Endothelial cell of umbilical vein (primary cell): ENCODE measurements at regions not wholly inside any gene's neighbourhood (a gene's known extent, or its start where the extent isn't known, plus 50 kb on each side); places are given as distances from the start of the nearest gene placed in this dataset.

Source experiments
- BruUV-seq: library from RNA; stranded (reverse); fragments of 400-500 nt; replicated peaks from 2 replicates; lab custom pipeline; 2021; lab: Mats Ljungman, UMichigan
- CTCF ChIA-PET: fragments of 300-600, 350-600 bp; sonication (Branson Sonifier 250); formaldehyde crosslinking; loops from one replicate; lab custom pipeline; 2021; ENCODE audit warnings: antibody characterized with exemption, inconsistent platforms; lab: Charles Lee
- POLR2A ChIA-PET: fragments of 300-600, 350-600 bp; sonication (Branson Sonifier 250); formaldehyde crosslinking; loops from one replicate; lab custom pipeline; 2021; ENCODE audit warnings: antibody characterized with exemption, inconsistent platforms; lab: Charles Lee
- DNase-seq: peaks from one replicate; pipeline ENCODE4 v3.0.0-alpha.2; 2011; ENCODE audit warnings: low read depth, low spot score
- FAIRE-seq: peaks from 2 replicates; lab custom pipeline; 2011; peaks lifted over from hg19 to GRCh38; lab: Jason Lieb, UNC
- H2AFZ ChIP-seq: 2 replicates; pipeline ENCODE4 v1.6.0; 2012; ENCODE audit warnings: low read depth, low read length, control low read depth, inconsistent platforms
- H3K27ac ChIP-seq: 2 replicates; pipeline ENCODE4 v1.5.1; 2011; ENCODE audit warnings: low read depth, mild to moderate bottlenecking, control low read depth, low read length, moderate library complexity; ENCODE audit not compliant: insufficient read depth
- H3K27me3 ChIP-seq, 2 experiments: 2 replicates each; pipeline versions ENCODE4 v1.6.0 to v1.6.1; 2011; ENCODE audit warnings: low read length in 2 of 2, mixed read lengths in 1 of 2; ENCODE audit not compliant: control insufficient read depth in 2 of 2, insufficient read depth in 2 of 2
- H3K36me3 ChIP-seq, 2 experiments: 2 replicates in 1 of 2; 3 replicates in 1 of 2; pipeline ENCODE4 v1.5.1; 2011; ENCODE audit warnings: low read length in 2 of 2, mild to moderate bottlenecking in 1 of 2, moderate library complexity in 1 of 2; ENCODE audit not compliant: control insufficient read depth in 2 of 2, insufficient read depth in 2 of 2; ENCODE audit errors: extremely low read depth in 1 of 2
- H3K4me1 ChIP-seq: 3 replicates; pipeline ENCODE4 v1.5.1; 2011; ENCODE audit warnings: mild to moderate bottlenecking, low read length; ENCODE audit not compliant: control insufficient read depth, insufficient read depth; ENCODE audit errors: extremely low read depth
- H3K4me2 ChIP-seq: 2 replicates; pipeline ENCODE4 v1.6.1; 2011; ENCODE audit warnings: low read length, control low read depth, mixed read lengths; ENCODE audit not compliant: insufficient read depth
- H3K4me3 ChIP-seq, 3 experiments: fragments of 200-600 bp in 1 of 3; sonication (generic), shearing (Covaris generic) in 1 of 3; replicated peaks in 1 of 3; 2 replicates each; pipeline ENCODE4 v1.5.1; 2011 to 2016; ENCODE audit warnings: control low read depth in 3 of 3, low read length in 3 of 3, mild to moderate bottlenecking in 2 of 3, inconsistent platforms in 1 of 3, low read depth in 1 of 3, moderate library complexity in 1 of 3; ENCODE audit not compliant: insufficient read depth in 1 of 3
- H3K79me2 ChIP-seq: 2 replicates; pipeline ENCODE4 v1.6.0; 2012; ENCODE audit warnings: low read length, inconsistent platforms; ENCODE audit not compliant: control insufficient read depth, insufficient read depth
- H3K9ac ChIP-seq: replicated peaks from 2 replicates; pipeline ENCODE3; 2011; ENCODE audit warnings: low read length, control low read depth; ENCODE audit not compliant: insufficient read depth; ENCODE audit errors: extremely low read depth
- H3K9me1 ChIP-seq: replicated peaks from 3 replicates; pipeline ENCODE4 v1.6.0; 2011; ENCODE audit warnings: mild to moderate bottlenecking, low read length; ENCODE audit not compliant: control insufficient read depth, insufficient read depth; ENCODE audit errors: extremely low read depth
- H3K9me3 ChIP-seq: replicated peaks from 2 replicates; pipeline ENCODE4 v1.5.1; 2012; ENCODE audit warnings: low read length, inconsistent platforms; ENCODE audit not compliant: control insufficient read depth, insufficient read depth
- H4K20me1 ChIP-seq: replicated peaks from 2 replicates; pipeline ENCODE3; 2011; ENCODE audit warnings: mild to moderate bottlenecking, low read length; ENCODE audit not compliant: control insufficient read depth, insufficient read depth; ENCODE audit errors: extremely low read depth
- CTCF ChIP-seq, 2 donors: IDR thresholded peaks; 1 replicate in 1 of 2; 2 replicates in 1 of 2; pipeline ENCODE4 v1.5.1; 2011; ENCODE audit warnings: low read length in 2 of 2, mild to moderate bottlenecking in 2 of 2, moderate library complexity in 2 of 2, control low read depth in 1 of 2, inconsistent platforms in 1 of 2, low read depth in 1 of 2; ENCODE audit not compliant: insufficient read depth in 1 of 2; ENCODE audit errors: extremely low read depth in 1 of 2
- EZH2 ChIP-seq: IDR thresholded peaks from 2 replicates; pipeline ENCODE4 v1.6.1; 2012; ENCODE audit warnings: borderline replicate concordance, low read depth, mild to moderate bottlenecking, moderate library complexity, low read length, inconsistent platforms; ENCODE audit not compliant: severe bottlenecking
- FOS ChIP-seq: IDR thresholded peaks from 2 replicates; pipeline ENCODE4 v1.6.1; 2011; ENCODE audit warnings: mild to moderate bottlenecking, low read length, moderate library complexity, borderline replicate concordance; ENCODE audit not compliant: insufficient read depth
- GATA2 ChIP-seq: IDR thresholded peaks from 2 replicates; pipeline ENCODE4 v1.7.0; 2011; ENCODE audit warnings: low read depth, mild to moderate bottlenecking, moderate library complexity, mixed read lengths, low read length; ENCODE audit not compliant: insufficient read length, insufficient read depth
- JUN ChIP-seq: IDR thresholded peaks from 2 replicates; pipeline ENCODE4 v1.6.1; 2011; ENCODE audit warnings: borderline replicate concordance, low read depth; ENCODE audit not compliant: insufficient read length, insufficient read depth
- MAX ChIP-seq: IDR thresholded peaks from 2 replicates; pipeline ENCODE4 v1.6.1; 2011; ENCODE audit not compliant: insufficient read depth, insufficient read length
- MYC ChIP-seq: IDR thresholded peaks from one replicate; pipeline ENCODE4 v1.6.1; 2011; ENCODE audit warnings: mild to moderate bottlenecking, low read depth, low read length
- POLR2A ChIP-seq: IDR thresholded peaks from 2 replicates; pipeline ENCODE4 v1.6.1; 2012; ENCODE audit warnings: low read depth, mild to moderate bottlenecking, control low read depth, low read length
- POLR2AphosphoS5 ChIP-seq: IDR thresholded peaks from 2 replicates; pipeline ENCODE4 v1.6.1; 2012; ENCODE audit warnings: low read depth, mild to moderate bottlenecking, control low read depth, low read length, moderate library complexity; ENCODE audit not compliant: insufficient read depth
- dilution Hi-C: fragments of 300-500 bp; cut with MboI; formaldehyde crosslinking; loops from one replicate; pipeline ENCODE4 v1.15.0; 2019; ENCODE audit warnings: low sequenced_read_pairs; ENCODE audit not compliant: extremely low pct_ligation_motif_present
- intact Hi-C: fragments of 100-400 bp; cut with micrococcal nuclease; formaldehyde crosslinking; loops from one replicate; pipeline ENCODE4 v1.10.0; 2022

- H3K9ac ChIP-seq, result no peak overlapping the region
- no peaks in the 10 kb centered on the region for H3K9me3 ChIP-seq
- H2AFZ ChIP-seq, result no peak overlapping the region
- no peaks in the 10 kb centered on the region for H3K4me1 ChIP-seq
- H4K20me1 ChIP-seq, result no peaks in the 10 kb centered on the region
- BruUV-seq, result no TSS peak
- CTCF ChIA-PET, result interaction anchor here (1.2 to 1.3 kb wide), 2 partner anchors 11 to 18 kb away, joined by 3 read pairs; no protein-coding TSS in a partner anchor
- dilution Hi-C loops (no loop called here), intact Hi-C loops (no loop called here)
- POLR2A ChIA-PET, result no interaction called here
- H3K27ac ChIP-seq, result no peak overlapping the region
- no peak for TF ChIP-seq MAX
- DNase-seq (no peak), FAIRE-seq (no peak)
- no peaks in the 10 kb centered on the region for H3K36me3 ChIP-seq
- no peak overlapping the region for H3K4me2 ChIP-seq
- H3K27me3 ChIP-seq, result peaks cover 8 to 13% of the 10 kb centered on the region in 2 experiments
- H3K79me2 ChIP-seq, result no peaks in the 10 kb centered on the region
- H3K4me3 ChIP-seq, result no peak overlapping the region
- H3K9me1 ChIP-seq, result no peaks in the 10 kb centered on the region
Observed at GRCh38 chr15:70516408-70517193, 246.8 kb downstream of the UACA start.

- Histone ChIP-seq H2AFZ (no peak overlapping the region), H3K36me3 (no peaks in the 10 kb centered on the region), H3K4me3 (no peak overlapping the region), H3K9me1 (no peaks in the 10 kb centered on the region), H3K27ac (no peak overlapping the region), H3K4me1 (peaks cover 1% of the 10 kb centered on the region), H4K20me1 (no peaks in the 10 kb centered on the region), H3K9ac (no peak overlapping the region), H3K4me2 (no peak overlapping the region), H3K79me2 (no peaks in the 10 kb centered on the region), H3K27me3 (peaks cover 3 to 5% of the 10 kb centered on the region in 2 experiments), H3K9me3 (no peaks in the 10 kb centered on the region)
- ChIA-PET CTCF (interaction anchor here (1.0 to 1.3 kb wide), 3 partner anchors 10 to 47 kb away, joined by 3 to 4 read pairs (median 4); no protein-coding TSS in a partner anchor), POLR2A (no interaction called here)
- DNase-seq, result no peak
- dilution Hi-C loops (no loop called here), intact Hi-C loops (no loop called here)
- no TSS peak for BruUV-seq
- no peak for FAIRE-seq
- no peak for TF ChIP-seq CTCF (IDR thresholded peaks at IDR 0.05; ENCODE audit: extremely low read depth in 1 of 2, insufficient read depth in 1 of 2, low read depth in 1 of 2, low read length in 2 of 2)
- TF ChIP-seq EZH2, result no peak
- no peak for TF ChIP-seq POLR2AphosphoS5
- TF ChIP-seq POLR2A, result no peak
- TF ChIP-seq JUN, result no peak
- TF ChIP-seq MYC, result no peak
- no peak for TF ChIP-seq GATA2
- no peak for TF ChIP-seq FOS
- no peak for TF ChIP-seq MAX
Observed at GRCh38 chr15:70514251-70514650, 249.1 kb downstream of the UACA start.
